IMR-90 (cell line): ENCODE measurements at regions not wholly inside any gene's neighbourhood (a gene's known extent, or its start where the extent isn't known, plus 50 kb on each side); places are given as distances from the start of the nearest gene placed in this dataset.

Experiments
- CTCF ChIP-seq: conservative IDR thresholded peaks from 2 replicates; pipeline ENCODE4 v1.5.1; 2012; ENCODE audit warnings: mild to moderate bottlenecking, low read depth, low read length, improper control_type of control experiment
- ELK1 ChIP-seq: fragments of 150-350 bp; IDR thresholded peaks from 2 replicates; pipeline ENCODE4 v1.6.1; 2016; ENCODE audit warnings: low read depth, mild to moderate bottlenecking, low read length, moderate library complexity, borderline replicate concordance
- NFE2L2 ChIP-seq: fragments of 150-350 bp; IDR thresholded peaks from 2 replicates; pipeline ENCODE4 v1.6.1; 2016; ENCODE audit warnings: low read depth, mild to moderate bottlenecking, low read length
- POLR2A ChIP-seq: IDR thresholded peaks from 2 replicates; pipeline ENCODE4 v1.6.1; 2012; ENCODE audit warnings: mild to moderate bottlenecking, low read depth, low read length
- RAD21 ChIP-seq: IDR thresholded peaks from 2 replicates; pipeline ENCODE4 v1.6.1; 2012; ENCODE audit warnings: low read length, improper control_type of control experiment
- RFX5 ChIP-seq: IDR thresholded peaks from 2 replicates; pipeline ENCODE4 v1.8.0; 2012; ENCODE audit warnings: low read depth, mild to moderate bottlenecking, low read length, moderate library complexity
- SMC3 ChIP-seq: fragments of 150-350 bp; IDR thresholded peaks from 2 replicates; pipeline ENCODE4 v1.6.1; 2016; ENCODE audit warnings: low read depth, mild to moderate bottlenecking, antibody characterized with exemption, low read length, moderate library complexity

GRCh38 chr3:104298662-104299061, 1068.0 kb upstream of the ALCAM start:
- TF ChIP-seq CTCF: no peak
- no peak for TF ChIP-seq POLR2A
- no peak for TF ChIP-seq ELK1
- TF ChIP-seq RAD21: no peak
- TF ChIP-seq NFE2L2: no peak
- no peak for TF ChIP-seq RFX5
- TF ChIP-seq SMC3: no peak
